GF-D8 (cell line): ENCODE measurements at regions not wholly inside any gene's neighbourhood (a gene's known extent, or its start where the extent isn't known, plus 50 kb on each side); places are given as distances from the start of the nearest gene placed in this dataset.

Experiments
- DNase-seq: peaks from one replicate; lab custom pipeline; 2025; lab: John Stamatoyannopoulos, UW

GRCh38 chr20:22404419-22405170, 179.8 kb downstream of the FOXA2 start:
- DNase-seq, result no peak

- no peak for DNase-seq
Measured at GRCh38 chr20:22403632-22404361, 180.6 kb downstream of the FOXA2 start.

GRCh38 chr20:22403022-22403631, 181.2 kb downstream of the FOXA2 start:
- no peak for DNase-seq

GRCh38 chr20:22402550-22402949, 181.8 kb downstream of the FOXA2 start:
- no peak for DNase-seq

GRCh38 chr20:22400440-22400839, 183.9 kb downstream of the FOXA2 start:
- no peak for DNase-seq

- no peak for DNase-seq
Measured at GRCh38 chr20:22394583-22394982, 189.8 kb downstream of the FOXA2 start.

- no peak for DNase-seq
Measured at GRCh38 chr20:22390543-22390903, 193.8 kb downstream of the FOXA2 start.

GRCh38 chr20:22389836-22390542, 194.4 kb downstream of the FOXA2 start:
- no peak for DNase-seq

GRCh38 chr20:22387452-22387851, 196.9 kb downstream of the FOXA2 start:
- DNase-seq, result no peak

- DNase-seq, result no peak
Measured at GRCh38 chr20:22386306-22386623, 198.1 kb downstream of the FOXA2 start.

- no peak for DNase-seq
Measured at GRCh38 chr20:22385602-22386305, 198.6 kb downstream of the FOXA2 start.

- DNase-seq, result no peak
Measured at GRCh38 chr20:22384978-22385377, 199.4 kb downstream of the FOXA2 start.

GRCh38 chr20:22383156-22383555, 201.2 kb downstream of the FOXA2 start:
- no peak for DNase-seq

- no peak for DNase-seq
Measured at GRCh38 chr20:22382742-22383141, 201.6 kb downstream of the FOXA2 start.

GRCh38 chr20:22381812-22382416, 202.5 kb downstream of the FOXA2 start:
- no peak for DNase-seq

- no peak for DNase-seq
Measured at GRCh38 chr20:22379472-22379871, 204.9 kb downstream of the FOXA2 start.

- DNase-seq, result no peak
Measured at GRCh38 chr20:22374678-22375590, 209.4 kb downstream of the FOXA2 start.

- DNase-seq, result no peak
Measured at GRCh38 chr20:22374066-22374465, 210.3 kb downstream of the FOXA2 start.

- no peak for DNase-seq
Measured at GRCh38 chr20:22373164-22373895, 211.0 kb downstream of the FOXA2 start.

GRCh38 chr20:22371843-22372242, 212.5 kb downstream of the FOXA2 start:
- no peak for DNase-seq
